Heart right ventricle (tissue), 16 donors: ENCODE measurements at regions not wholly inside any gene's neighbourhood (a gene's known extent, or its start where the extent isn't known, plus 50 kb on each side); places are given as distances from the start of the nearest gene placed in this dataset.

Experiments
- ATAC-seq, 8 donors: fragments of 200-7000 bp; cut with Tn5 transposase; one replicate each; pipeline ENCODE4 v1.9.1; 2020; ENCODE audit warnings: mild to moderate bottlenecking in 8 of 8, moderate library complexity in 8 of 8, moderate number of reproducible peaks in 1 of 8
- DNase-seq, 2 donors: peaks; one replicate each; pipeline ENCODE4 v3.0.0-alpha.2; 2020
- H3K27ac ChIP-seq, 10 donors: fragments of 200-600 bp; sonication (generic) in 2 of 10; one replicate each; pipeline versions ENCODE4 v1.5.0 to v1.8.0; 2020 to 2022; ENCODE audit warnings: mild to moderate bottlenecking in 3 of 10
- H3K27me3 ChIP-seq, 7 donors: fragments of 200-600 bp; one replicate each; pipeline ENCODE4 v1.8.0; 2021 to 2022; ENCODE audit warnings: mild to moderate bottlenecking in 2 of 7
- H3K36me3 ChIP-seq, 9 donors: fragments of 200-600 bp; sonication (generic) in 1 of 9; one replicate each; pipeline versions ENCODE4 v1.5.0 to v1.8.0; 2020 to 2022; ENCODE audit warnings: mild to moderate bottlenecking in 2 of 9
- H3K4me1 ChIP-seq, 9 donors: fragments of 200-600 bp; sonication (generic) in 1 of 9; one replicate each; pipeline versions ENCODE4 v1.5.0 to v1.8.0; 2020 to 2022; ENCODE audit warnings: mild to moderate bottlenecking in 4 of 9
- H3K4me3 ChIP-seq, 10 donors: fragments of 200-600 bp; sonication (generic) in 2 of 10; one replicate each; pipeline versions ENCODE4 v1.5.0 to v1.8.0; 2020 to 2022; ENCODE audit warnings: mild to moderate bottlenecking in 7 of 10, moderate library complexity in 2 of 10
- H3K9me3 ChIP-seq, 11 donors: fragments of 200-600 bp in 10 of 11; sonication (generic) in 2 of 11; one replicate each; pipeline versions ENCODE4 v1.5.0 to v1.8.0; 2013 to 2022; ENCODE audit warnings: mild to moderate bottlenecking in 2 of 11, control low read depth in 1 of 11, moderate library complexity in 1 of 11
- WGBS, 2 donors: extraction: QIAGEN DNeasy Blood & Tissue Kit; methylation state at CpG; one replicate each; pipeline ENCODE4 v1.1.7; 2013; ENCODE audit warnings: inconsistent platforms in 1 of 2; 5-methylcytosine and 5-hydroxymethylcytosine counted together
- intact Hi-C, 10 donors: fragments of 100-400 bp; cut with DNase I; formaldehyde crosslinking; loops; one replicate each; pipeline versions ENCODE4 v1.11.1 to v1.14.2; 2022
- TF ChIP-seq, protein P1 (sequence below), 9 donors: fragments of 200-600 bp; sonication (generic) in 2 of 9; IDR thresholded peaks; one replicate each; pipeline versions ENCODE4 v1.5.0 to v1.8.0; 2021 to 2022; ENCODE audit warnings: antibody characterized with exemption in 9 of 9, mild to moderate bottlenecking in 5 of 9, moderate library complexity in 1 of 9
- donor health status: Arrhythmogenic right ventricular cardiomyopathy.
- donor health status: ischemic (EF 13 %, LVEDD 7.1; RV severe dilation, severe dysfunction).
- donor health status: healthy with polysubstance abuse.
- donor health status: DM: no; HTN: yes; CAD: no.
- donor health status: DM: no; HTN: no; CAD: no.
- donor health status: ischemic (EF 25% LVEDD 6.9; RV normal size, moderate dysfunction).
- donor health status: ischemic (EF 25% LVEDD 5.7; RV mildly dilated, moderate dysfunction).
- donor health status: healthy.
- donor health status: DM: yes; HTN: yes; CAD: no.
- donor health status: Ischemic cardiomyopathy.
- donor health status: ischemic (EF 35%, LVEDD 5.7; RV mildly dilated, moderate dysfunction).
- donor health status: nonischemic (EF 11% LVEDD 7.7; RV severe dilation, severe dysfunction).
- donor health status: DM: yes; HTN: yes; CAD: no.
- donor health status: PGD.
- donor health status: ischemic (EF 29% LVEDD 5.4; RV normal size, mild dysfunction).
- donor health status: nonischemic (EF 23%, LVEDD 6.1; RV moderate dilation, normal function).

DNA sequence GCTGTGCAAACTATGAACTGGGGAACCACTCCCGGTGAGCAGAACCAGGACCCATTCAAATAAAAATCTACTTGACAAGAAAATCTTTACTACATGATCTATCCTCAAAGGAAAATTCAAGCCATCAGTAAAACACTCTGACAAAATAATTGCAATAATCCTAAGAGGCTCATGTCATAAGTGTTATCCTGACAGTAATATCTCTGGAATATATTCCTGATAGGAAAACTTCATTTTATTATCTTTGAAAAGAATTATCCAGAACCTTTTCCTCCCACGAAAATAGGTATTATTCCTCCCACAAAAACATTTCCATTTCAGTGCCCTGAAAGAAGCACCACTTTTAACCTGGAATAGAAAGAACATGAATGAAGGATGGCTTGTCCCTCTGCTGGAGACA is 357.7 kb upstream of the PCDH7 start:
- peaks cover 0 to 27% (median 0%) of the 10 kb centered on the region in 11 donors for H3K9me3 ChIP-seq
- WGBS, 2 donors, result 76 to 78% methylated on average over 2 of the region's 2 CpGs

GRCh38 chr4:30370105-30370504 is 350.1 kb upstream of the PCDH7 start:
- WGBS, 2 donors, result 80 to 82% methylated on average over 14 of the region's 14 CpGs
- ATAC-seq, result no peak

More for the DNA sequence above, 357.7 kb upstream of the PCDH7 start:
- DNase-seq, result no peak
- no peaks in the 10 kb centered on the region for H3K27me3 ChIP-seq
- intact Hi-C loops, result no loop called here
- TF ChIP-seq, protein P1, sequence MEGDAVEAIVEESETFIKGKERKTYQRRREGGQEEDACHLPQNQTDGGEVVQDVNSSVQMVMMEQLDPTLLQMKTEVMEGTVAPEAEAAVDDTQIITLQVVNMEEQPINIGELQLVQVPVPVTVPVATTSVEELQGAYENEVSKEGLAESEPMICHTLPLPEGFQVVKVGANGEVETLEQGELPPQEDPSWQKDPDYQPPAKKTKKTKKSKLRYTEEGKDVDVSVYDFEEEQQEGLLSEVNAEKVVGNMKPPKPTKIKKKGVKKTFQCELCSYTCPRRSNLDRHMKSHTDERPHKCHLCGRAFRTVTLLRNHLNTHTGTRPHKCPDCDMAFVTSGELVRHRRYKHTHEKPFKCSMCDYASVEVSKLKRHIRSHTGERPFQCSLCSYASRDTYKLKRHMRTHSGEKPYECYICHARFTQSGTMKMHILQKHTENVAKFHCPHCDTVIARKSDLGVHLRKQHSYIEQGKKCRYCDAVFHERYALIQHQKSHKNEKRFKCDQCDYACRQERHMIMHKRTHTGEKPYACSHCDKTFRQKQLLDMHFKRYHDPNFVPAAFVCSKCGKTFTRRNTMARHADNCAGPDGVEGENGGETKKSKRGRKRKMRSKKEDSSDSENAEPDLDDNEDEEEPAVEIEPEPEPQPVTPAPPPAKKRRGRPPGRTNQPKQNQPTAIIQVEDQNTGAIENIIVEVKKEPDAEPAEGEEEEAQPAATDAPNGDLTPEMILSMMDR (IDR thresholded peaks at IDR 0.05), result no peak
- no peaks in the 10 kb centered on the region for H3K4me1 ChIP-seq
- ATAC-seq, result no peak
- H3K36me3 ChIP-seq, result no peaks in the 10 kb centered on the region
- H3K4me3 ChIP-seq, result no peak overlapping the region
- H3K27ac ChIP-seq, result no peak overlapping the region

GRCh38 chr4:30380404-30380998 is 339.7 kb upstream of the PCDH7 start:
- 37 to 51% methylated on average over 6 of the region's 6 CpGs for WGBS, 2 donors
- ATAC-seq (no peak), DNase-seq (no peak)
- TF ChIP-seq, protein P1 (IDR thresholded peaks at IDR 0.05), result peak in 7 of 9 donors; percentile 34 to 67 (median 47)
- no peaks in the 10 kb centered on the region for H3K27me3 ChIP-seq
- peaks cover 0 to 25% (median 0%) of the 10 kb centered on the region in 11 donors for H3K9me3 ChIP-seq
- no peaks in the 10 kb centered on the region for H3K36me3 ChIP-seq
- intact Hi-C loops, result no loop called here
- no peaks in the 10 kb centered on the region for H3K4me1 ChIP-seq
- H3K4me3 ChIP-seq, result no peak overlapping the region
- H3K27ac ChIP-seq, result no peak overlapping the region

More at GRCh38 chr4:30370105-30370504, 350.1 kb upstream of the PCDH7 start:
- no peak for DNase-seq
- H3K27ac ChIP-seq, result no peak overlapping the region
- H3K27me3 ChIP-seq, result no peaks in the 10 kb centered on the region
- no peaks in the 10 kb centered on the region for H3K4me1 ChIP-seq
- intact Hi-C loops, result no loop called here
- no peak overlapping the region for H3K4me3 ChIP-seq
- H3K9me3 ChIP-seq, result peaks cover 0 to 10% (median 0%) of the 10 kb centered on the region in 11 donors
- no peaks in the 10 kb centered on the region for H3K36me3 ChIP-seq
- TF ChIP-seq, protein P1 (IDR thresholded peaks at IDR 0.05), result no peak

DNA sequence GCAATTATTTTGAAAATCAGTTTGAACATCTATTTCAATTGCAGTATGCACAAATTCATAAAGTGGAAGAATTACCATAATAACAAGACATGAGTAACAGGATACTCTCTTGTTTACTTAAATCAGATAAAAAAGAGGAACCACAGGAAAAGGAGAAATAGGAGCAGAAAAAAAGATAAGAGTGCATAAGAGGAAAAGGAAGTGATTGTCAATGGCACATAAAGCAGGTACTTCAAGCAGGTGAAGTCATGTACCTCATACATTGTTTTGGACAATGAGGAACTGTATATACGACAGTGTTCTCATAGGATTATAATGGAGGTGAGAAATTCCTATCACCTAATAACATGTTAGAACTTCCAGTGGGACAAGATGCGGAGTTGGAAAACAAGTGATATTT is 334.5 kb upstream of the PCDH7 start:
- no peak for ATAC-seq
- Histone ChIP-seq H3K4me3 (no peak overlapping the region), H3K27me3 (no peaks in the 10 kb centered on the region), H3K36me3 (no peaks in the 10 kb centered on the region), H3K9me3 (peaks cover 0 to 11% (median 0%) of the 10 kb centered on the region in 11 donors), H3K27ac (no peak overlapping the region), H3K4me1 (no peaks in the 10 kb centered on the region)
- intact Hi-C loops, result no loop called here
- TF ChIP-seq, protein P1 (IDR thresholded peaks at IDR 0.05), result no peak
- DNase-seq, result no peak
- 68 to 85% methylated on average over 2 of the region's 2 CpGs for WGBS, 2 donors
